ENCODE measurements at regions not wholly inside any gene's neighbourhood (a gene's known extent, or its start where the extent isn't known, plus 50 kb on each side); places are given as distances from the start of the nearest gene placed in this dataset.

DNA sequence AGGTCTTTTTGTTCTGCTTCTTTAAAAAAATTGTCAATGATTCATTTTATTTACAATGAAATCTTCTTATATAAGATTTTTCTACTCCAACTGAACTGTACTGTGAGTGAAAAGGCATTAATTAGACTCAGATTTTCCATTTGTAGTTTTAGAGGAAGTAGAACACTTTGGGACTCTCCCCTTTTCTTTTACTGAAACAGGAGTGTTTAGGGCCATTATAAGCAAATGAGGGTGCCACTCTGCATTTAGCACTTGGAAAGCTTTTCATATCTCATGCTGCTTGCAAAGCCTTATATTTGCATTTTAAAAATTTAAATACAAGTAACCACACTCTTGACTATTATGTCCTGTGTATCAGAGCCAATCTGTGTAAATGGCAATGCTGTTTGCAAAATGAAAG lies 584.3 kb downstream of the KLHL13 start:
- TF ChIP-seq, protein P1, sequence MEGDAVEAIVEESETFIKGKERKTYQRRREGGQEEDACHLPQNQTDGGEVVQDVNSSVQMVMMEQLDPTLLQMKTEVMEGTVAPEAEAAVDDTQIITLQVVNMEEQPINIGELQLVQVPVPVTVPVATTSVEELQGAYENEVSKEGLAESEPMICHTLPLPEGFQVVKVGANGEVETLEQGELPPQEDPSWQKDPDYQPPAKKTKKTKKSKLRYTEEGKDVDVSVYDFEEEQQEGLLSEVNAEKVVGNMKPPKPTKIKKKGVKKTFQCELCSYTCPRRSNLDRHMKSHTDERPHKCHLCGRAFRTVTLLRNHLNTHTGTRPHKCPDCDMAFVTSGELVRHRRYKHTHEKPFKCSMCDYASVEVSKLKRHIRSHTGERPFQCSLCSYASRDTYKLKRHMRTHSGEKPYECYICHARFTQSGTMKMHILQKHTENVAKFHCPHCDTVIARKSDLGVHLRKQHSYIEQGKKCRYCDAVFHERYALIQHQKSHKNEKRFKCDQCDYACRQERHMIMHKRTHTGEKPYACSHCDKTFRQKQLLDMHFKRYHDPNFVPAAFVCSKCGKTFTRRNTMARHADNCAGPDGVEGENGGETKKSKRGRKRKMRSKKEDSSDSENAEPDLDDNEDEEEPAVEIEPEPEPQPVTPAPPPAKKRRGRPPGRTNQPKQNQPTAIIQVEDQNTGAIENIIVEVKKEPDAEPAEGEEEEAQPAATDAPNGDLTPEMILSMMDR (IDR thresholded peaks at IDR 0.05; ENCODE audit: low read depth, low read length, missing control alignments), result no peak
- no peak overlapping the region for H3K4me3 ChIP-seq (ENCODE audit: low read depth, low read length)
- in situ Hi-C loops (cut with HindIII; ENCODE audit: low sequenced_read_pairs), result no loop called here
- DNase-seq (ENCODE audit: low read depth), result no peak

DNA sequence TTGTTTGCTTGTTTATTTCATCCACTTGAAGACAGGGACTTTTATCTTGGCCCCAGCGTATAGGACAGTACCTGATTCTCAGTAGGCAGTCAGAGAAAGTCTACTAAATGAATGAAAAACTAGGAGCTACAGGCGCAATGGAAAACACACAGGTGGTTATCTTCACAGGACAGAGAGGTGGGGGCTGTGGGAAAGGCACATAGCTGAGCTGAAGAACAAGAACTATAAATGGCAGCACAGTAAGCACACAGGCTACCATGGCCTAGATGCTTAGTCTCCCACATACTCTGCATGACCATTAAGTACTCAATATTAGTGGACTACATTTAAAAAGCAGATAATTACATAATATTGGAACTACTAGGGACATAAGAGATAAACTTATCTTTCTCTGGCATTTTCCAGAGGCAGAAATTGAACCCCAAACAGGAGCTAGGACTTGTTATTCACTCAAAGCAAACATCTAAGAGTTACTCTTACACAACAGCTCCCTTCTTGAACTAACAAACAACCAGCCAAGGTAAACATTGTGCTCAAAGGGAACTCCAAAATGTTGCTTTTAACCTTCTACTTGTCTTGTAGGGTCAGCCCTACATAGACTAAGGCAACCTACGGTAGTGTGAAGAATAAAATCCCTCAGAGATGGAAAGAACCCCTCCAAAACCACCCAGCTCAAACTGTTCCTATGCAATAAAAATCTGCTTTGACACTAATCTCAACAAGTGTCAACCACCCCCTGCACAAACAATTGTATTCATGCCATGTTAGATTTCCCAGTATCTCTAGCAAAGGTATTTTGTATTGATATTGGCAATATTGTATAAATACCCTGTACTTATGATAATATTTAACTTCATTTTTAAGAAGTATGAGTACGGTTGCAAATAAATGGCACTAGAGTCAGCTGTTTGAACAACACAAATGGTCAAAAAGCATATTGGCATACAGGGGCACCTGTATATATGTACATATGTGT lies 593.6 kb downstream of the KLHL13 start:
- TF ChIP-seq, protein P1 (IDR thresholded peaks at IDR 0.05; ENCODE audit: low read depth, low read length, missing control alignments), result no peak
- DNase-seq (ENCODE audit: low read depth), result no peak
- no peak overlapping the region for H3K4me3 ChIP-seq (ENCODE audit: low read depth, low read length)
- in situ Hi-C loops (cut with HindIII; ENCODE audit: low sequenced_read_pairs), result no loop called here

DNA sequence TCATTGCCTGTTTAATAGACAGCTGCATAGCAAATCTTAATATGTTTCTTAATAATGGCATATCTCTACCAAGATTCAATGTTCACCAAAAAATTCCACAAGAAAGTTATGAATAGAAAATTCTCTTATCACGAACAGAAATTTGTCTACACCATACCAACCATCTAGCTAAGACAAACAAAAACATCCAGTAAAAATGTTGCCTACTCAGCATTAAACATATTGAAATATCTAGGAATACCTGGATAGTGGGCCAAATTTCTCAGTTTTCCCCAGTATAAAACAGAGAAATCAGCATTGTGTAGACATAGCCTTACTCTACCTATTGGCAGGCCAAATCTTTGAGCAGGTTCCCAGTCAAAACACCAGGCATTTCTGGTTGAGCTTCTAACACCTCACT lies 598.6 kb downstream of the KLHL13 start:
- in situ Hi-C loops (cut with HindIII; ENCODE audit: low sequenced_read_pairs), result no loop called here

DNA sequence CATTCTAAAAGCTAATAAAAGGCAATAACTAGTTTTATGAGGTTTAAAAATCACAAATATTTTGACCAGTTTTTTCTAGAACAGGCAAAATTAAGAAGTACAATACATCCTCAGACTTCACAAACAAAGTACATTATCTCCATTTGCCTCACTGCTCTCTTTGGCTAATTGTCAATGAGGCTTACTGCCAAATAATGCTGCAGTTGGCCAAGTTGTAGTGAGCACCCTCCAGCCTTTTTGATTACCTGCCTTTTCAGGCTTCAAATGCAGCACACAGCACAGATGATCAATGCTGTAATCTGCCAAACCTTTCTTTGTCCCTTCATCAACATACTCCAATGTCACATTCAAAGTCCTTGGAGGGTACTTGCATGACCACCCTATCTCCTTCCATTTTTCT lies 605.2 kb downstream of the KLHL13 start:
- H3K4me3 ChIP-seq (ENCODE audit: low read depth, low read length), result no peak overlapping the region
- TF ChIP-seq, protein P1 (IDR thresholded peaks at IDR 0.05; ENCODE audit: low read depth, low read length, missing control alignments), result no peak
- no peak for DNase-seq (ENCODE audit: low read depth)
- in situ Hi-C loops (cut with HindIII; ENCODE audit: low sequenced_read_pairs), result no loop called here

More for the DNA sequence above, 598.6 kb downstream of the KLHL13 start:
- TF ChIP-seq, protein P1 (IDR thresholded peaks at IDR 0.05; ENCODE audit: low read depth, low read length, missing control alignments), result no peak
- H3K4me3 ChIP-seq (ENCODE audit: low read depth, low read length), result no peak overlapping the region
- DNase-seq (ENCODE audit: low read depth), result no peak

DNA sequence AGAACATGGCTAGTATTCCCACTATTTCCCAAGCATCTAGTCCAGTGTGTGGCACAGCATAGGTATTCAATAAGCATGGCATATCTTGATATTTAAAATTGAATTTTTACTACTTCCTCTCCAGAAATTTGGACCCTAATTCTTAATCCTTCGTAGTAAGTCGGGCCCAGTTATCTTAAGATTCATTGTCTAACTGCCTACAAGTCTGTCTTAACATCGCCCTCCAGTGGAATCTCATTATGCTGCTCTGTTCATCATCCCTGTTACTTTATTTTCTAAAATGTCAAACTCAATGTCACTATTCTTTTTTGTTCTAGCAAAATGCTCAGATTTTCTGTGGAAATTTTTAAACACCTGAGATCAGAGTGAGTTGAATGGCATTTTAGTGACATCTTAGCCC lies 606.2 kb downstream of the KLHL13 start:
- TF ChIP-seq, protein P1 (IDR thresholded peaks at IDR 0.05; ENCODE audit: low read depth, low read length, missing control alignments), result no peak
- no peak overlapping the region for H3K4me3 ChIP-seq (ENCODE audit: low read depth, low read length)
- in situ Hi-C loops (cut with HindIII; ENCODE audit: low sequenced_read_pairs), result no loop called here
- DNase-seq (ENCODE audit: low read depth), result no peak

DNA sequence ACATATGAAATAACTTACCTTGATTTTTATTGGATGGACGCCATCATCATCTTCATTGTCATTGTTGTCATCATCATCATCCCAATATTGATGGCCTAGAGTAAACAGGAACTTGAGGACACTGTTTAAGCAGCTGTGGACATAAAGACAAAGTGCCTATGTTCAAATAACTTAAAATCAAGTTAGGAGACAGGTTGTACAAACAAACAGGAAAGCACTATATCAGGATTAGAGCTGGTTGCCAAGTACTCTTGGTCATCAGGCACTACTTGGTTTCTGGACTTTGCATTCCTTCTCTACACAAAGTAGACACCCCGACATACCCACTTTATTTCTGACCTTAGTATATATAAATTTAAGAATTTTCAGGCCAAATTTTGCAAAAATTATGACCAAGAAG lies 608.6 kb downstream of the KLHL13 start:
- TF ChIP-seq, protein P1 (IDR thresholded peaks at IDR 0.05; ENCODE audit: low read depth, low read length, missing control alignments), result no peak
- DNase-seq (ENCODE audit: low read depth), result no peak
- H3K4me3 ChIP-seq (ENCODE audit: low read depth, low read length), result no peak overlapping the region
- in situ Hi-C loops (cut with HindIII; ENCODE audit: low sequenced_read_pairs), result no loop called here

Measured in astrocyte of the cerebellum (primary cell).